ENCODE measurements at regions not wholly inside any gene's neighbourhood (a gene's known extent, or its start where the extent isn't known, plus 50 kb on each side); places are given as distances from the start of the nearest gene placed in this dataset.

DNA sequence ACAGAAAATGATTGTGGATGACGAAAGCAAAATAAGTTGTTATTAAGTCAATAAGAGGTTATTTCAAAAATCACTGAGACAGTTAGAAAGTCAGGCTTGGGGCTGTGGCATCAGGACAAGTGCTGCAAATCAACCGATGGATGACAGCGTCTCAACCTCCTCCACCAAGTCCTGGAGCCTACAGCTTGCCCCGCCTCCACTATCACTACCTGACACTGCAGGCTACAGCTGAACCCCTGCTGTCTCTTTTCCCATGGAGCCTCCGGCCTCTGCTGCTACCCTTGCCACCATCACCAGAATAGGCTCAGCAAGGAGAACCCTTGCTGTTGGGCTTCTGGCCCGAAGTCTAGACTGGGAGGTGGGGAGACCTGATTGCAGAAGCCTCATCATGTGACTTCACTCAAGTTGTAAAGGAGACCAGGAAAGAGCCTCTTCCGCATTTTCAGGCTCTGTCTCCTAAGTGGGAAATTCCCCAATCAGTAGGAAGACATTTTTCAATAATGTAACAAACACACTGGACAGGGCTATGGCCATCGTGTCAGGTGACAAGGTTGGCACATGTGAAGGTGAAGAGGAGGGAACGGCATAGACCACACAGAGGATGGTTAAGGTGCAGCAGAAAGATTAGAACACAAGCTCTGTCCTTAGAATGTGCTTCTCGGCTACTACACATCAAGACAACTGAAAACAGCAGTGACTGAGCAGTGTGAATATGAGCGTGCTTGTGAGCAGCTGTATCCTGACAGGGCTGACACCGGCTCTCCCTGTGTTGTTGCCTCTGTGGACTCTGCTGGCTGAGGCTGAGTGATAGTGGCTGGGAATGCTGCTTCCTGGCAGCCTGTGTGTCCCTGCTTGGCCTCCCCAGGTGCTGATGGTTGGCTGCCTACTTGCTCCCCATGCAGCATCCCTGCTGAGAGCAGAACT, 660.7 kb downstream of the PTPRU start:
- no peak overlapping the region for H3K27ac ChIP-seq
- 49 to 59% methylated on average over 12 of the region's 12 CpGs for WGBS, 2 donors
- DNase-seq, result no peak
- no peak for ATAC-seq
- H3K36me3 ChIP-seq, result no peaks in the 10 kb centered on the region
- intact Hi-C loops (cut with DNase I), result loop anchor here in 1 of 10 donors (10.0 kb wide), 1 partner anchor 102 kb away; no protein-coding TSS in a partner anchor
- H3K4me3 ChIP-seq, result no peak overlapping the region
- TF ChIP-seq, protein P1, sequence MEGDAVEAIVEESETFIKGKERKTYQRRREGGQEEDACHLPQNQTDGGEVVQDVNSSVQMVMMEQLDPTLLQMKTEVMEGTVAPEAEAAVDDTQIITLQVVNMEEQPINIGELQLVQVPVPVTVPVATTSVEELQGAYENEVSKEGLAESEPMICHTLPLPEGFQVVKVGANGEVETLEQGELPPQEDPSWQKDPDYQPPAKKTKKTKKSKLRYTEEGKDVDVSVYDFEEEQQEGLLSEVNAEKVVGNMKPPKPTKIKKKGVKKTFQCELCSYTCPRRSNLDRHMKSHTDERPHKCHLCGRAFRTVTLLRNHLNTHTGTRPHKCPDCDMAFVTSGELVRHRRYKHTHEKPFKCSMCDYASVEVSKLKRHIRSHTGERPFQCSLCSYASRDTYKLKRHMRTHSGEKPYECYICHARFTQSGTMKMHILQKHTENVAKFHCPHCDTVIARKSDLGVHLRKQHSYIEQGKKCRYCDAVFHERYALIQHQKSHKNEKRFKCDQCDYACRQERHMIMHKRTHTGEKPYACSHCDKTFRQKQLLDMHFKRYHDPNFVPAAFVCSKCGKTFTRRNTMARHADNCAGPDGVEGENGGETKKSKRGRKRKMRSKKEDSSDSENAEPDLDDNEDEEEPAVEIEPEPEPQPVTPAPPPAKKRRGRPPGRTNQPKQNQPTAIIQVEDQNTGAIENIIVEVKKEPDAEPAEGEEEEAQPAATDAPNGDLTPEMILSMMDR (IDR thresholded peaks at IDR 0.05), result no peak
- peaks cover 0 to 18% (median 5%) of the 10 kb centered on the region in 7 donors for H3K27me3 ChIP-seq
- H3K9me3 ChIP-seq, result no peaks in the 10 kb centered on the region
- peaks cover 0 to 22% (median 6%) of the 10 kb centered on the region in 9 donors for H3K4me1 ChIP-seq

DNA sequence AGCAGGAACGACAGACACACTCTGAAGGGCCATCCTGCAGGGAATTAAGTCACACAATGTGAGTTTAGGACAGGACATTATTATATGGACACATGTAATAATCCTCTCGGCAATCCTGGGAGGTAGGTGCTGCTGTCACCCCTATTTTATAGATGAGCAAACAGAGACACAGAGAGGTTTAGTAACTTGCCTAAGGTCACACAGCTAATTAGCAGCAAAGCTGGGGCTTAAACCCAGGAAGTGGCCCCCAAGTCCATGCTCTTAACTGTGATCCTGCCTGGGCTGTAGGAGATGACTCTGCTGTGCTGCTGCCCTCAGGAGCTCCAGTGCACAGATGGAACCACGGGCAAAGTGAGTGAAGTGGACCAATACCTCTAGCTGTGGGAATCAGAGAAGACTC, 660.0 kb downstream of the PTPRU start:
- Histone ChIP-seq H3K27me3 (peaks cover 0 to 18% (median 6%) of the 10 kb centered on the region in 7 donors), H3K4me3 (no peak overlapping the region), H3K27ac (no peak overlapping the region), H3K9me3 (no peaks in the 10 kb centered on the region), H3K36me3 (no peaks in the 10 kb centered on the region), H3K4me1 (peaks cover 0 to 14% (median 1%) of the 10 kb centered on the region in 9 donors)
- no peak for ATAC-seq
- intact Hi-C loops (cut with DNase I), result loop anchor here in 1 of 10 donors (10.0 kb wide), 1 partner anchor 101 kb away; no protein-coding TSS in a partner anchor
- TF ChIP-seq, protein P1 (IDR thresholded peaks at IDR 0.05), result no peak
- no peak for DNase-seq
- WGBS, 2 donors, result 86 to 89% methylated on average over 3 of the region's 3 CpGs

DNA sequence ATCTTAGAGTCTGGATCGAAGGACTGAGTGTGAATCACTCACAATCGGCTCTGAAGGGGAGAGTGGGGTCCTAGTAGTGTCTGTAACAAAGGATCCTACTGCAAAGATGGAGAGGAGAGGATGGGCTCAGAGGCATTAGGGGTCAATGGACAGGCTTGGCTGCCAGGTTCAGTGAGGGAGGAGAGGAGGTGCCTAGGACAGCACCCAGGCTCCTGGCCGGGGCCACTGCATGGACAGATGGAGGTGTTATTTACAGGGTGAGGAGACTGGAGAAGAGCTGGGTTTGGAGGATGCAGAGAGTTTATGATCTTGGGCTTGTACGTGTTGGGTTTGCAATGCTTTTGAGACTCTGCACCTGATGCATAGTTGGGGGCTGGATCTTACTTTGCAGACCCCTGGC, 658.9 kb downstream of the PTPRU start:
- Histone ChIP-seq H3K27ac (no peak overlapping the region), H3K9me3 (no peaks in the 10 kb centered on the region), H3K36me3 (no peaks in the 10 kb centered on the region), H3K4me3 (no peak overlapping the region), H3K4me1 (peaks cover 0 to 6% (median 0%) of the 10 kb centered on the region in 9 donors), H3K27me3 (peaks cover 0 to 18% (median 6%) of the 10 kb centered on the region in 7 donors)
- intact Hi-C loops (cut with DNase I), result loop anchor here in 1 of 10 donors (10.0 kb wide), 1 partner anchor 100 kb away; no protein-coding TSS in a partner anchor
- ATAC-seq, result no peak
- TF ChIP-seq, protein P1 (IDR thresholded peaks at IDR 0.05), result no peak
- DNase-seq, result no peak
- WGBS, 2 donors, result 72 to 77% methylated on average over 4 of the region's 4 CpGs

DNA sequence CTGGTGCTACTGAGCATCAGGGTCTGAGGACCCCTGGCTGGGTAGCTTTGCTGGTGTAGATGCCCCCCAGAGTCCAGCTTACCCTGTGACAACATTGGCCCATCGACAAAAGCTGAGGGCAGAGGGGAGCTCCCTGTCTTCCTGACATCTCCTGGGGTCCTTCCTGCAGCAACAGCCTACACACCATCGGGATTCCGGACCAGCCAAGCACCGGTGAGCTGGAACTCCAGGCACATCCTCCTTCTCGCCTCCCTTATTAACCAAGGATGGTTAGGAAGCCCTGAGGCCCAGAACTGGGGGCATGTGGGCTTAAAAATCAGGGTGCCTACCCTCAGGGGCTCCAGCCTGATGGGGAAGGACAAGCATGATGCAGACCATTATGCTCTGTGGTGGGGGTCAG, 658.0 kb downstream of the PTPRU start:
- Histone ChIP-seq H3K27ac (no peak overlapping the region), H3K4me3 (no peak overlapping the region), H3K4me1 (peaks cover 0 to 6% (median 0%) of the 10 kb centered on the region in 9 donors), H3K36me3 (no peaks in the 10 kb centered on the region), H3K9me3 (no peaks in the 10 kb centered on the region), H3K27me3 (peaks cover 0 to 18% (median 8%) of the 10 kb centered on the region in 7 donors)
- 74 to 88% methylated on average over 5 of the region's 5 CpGs for WGBS, 2 donors
- TF ChIP-seq, protein P1 (IDR thresholded peaks at IDR 0.05), result no peak
- DNase-seq (no peak), ATAC-seq (no peak)
- intact Hi-C loops (cut with DNase I), result loop anchor here in 1 of 10 donors (10.0 kb wide), 1 partner anchor 100 kb away; no protein-coding TSS in a partner anchor

Measured in heart right ventricle (tissue), 16 donors.